GM10266 (cell line): ENCODE measurements at regions not wholly inside any gene's neighbourhood (a gene's known extent, or its start where the extent isn't known, plus 50 kb on each side); places are given as distances from the start of the nearest gene placed in this dataset.

Experiments
- DNase-seq: peaks from one replicate; pipeline ENCODE4 v3.0.0; 2012; ENCODE audit errors: extremely low spot score
- TF ChIP-seq, protein P1 (sequence below): IDR thresholded peaks from 2 replicates; pipeline ENCODE4 v1.5.1; 2012; ENCODE audit warnings: mild to moderate bottlenecking, low read depth; ENCODE audit not compliant: control insufficient read depth, insufficient read depth; ENCODE audit errors: missing control alignments

DNA sequence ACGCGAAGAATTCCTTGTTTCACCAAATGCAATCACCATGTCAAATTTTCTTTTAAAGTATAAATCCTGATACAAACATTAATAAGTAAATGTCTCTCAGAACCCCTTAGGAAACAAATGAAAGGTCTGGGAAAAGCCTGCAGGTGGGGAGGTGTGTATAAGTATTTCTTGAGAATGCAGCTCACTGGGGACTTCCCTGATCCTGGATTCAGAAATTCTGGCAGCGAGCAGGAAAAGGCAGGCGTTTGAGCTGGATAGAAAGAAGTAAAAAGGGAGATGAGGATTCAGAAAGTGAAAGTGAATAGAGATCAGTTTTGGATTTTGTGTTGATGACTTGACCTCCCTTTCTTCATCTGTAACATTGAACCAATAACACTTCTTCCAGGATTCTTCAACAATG, 68.3 kb upstream of the CTSC start:
- TF ChIP-seq, protein P1, sequence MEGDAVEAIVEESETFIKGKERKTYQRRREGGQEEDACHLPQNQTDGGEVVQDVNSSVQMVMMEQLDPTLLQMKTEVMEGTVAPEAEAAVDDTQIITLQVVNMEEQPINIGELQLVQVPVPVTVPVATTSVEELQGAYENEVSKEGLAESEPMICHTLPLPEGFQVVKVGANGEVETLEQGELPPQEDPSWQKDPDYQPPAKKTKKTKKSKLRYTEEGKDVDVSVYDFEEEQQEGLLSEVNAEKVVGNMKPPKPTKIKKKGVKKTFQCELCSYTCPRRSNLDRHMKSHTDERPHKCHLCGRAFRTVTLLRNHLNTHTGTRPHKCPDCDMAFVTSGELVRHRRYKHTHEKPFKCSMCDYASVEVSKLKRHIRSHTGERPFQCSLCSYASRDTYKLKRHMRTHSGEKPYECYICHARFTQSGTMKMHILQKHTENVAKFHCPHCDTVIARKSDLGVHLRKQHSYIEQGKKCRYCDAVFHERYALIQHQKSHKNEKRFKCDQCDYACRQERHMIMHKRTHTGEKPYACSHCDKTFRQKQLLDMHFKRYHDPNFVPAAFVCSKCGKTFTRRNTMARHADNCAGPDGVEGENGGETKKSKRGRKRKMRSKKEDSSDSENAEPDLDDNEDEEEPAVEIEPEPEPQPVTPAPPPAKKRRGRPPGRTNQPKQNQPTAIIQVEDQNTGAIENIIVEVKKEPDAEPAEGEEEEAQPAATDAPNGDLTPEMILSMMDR, result no peak
- DNase-seq, result no peak

- no peak for DNase-seq
- TF ChIP-seq, protein P1, result no peak
Measured at GRCh38 chr11:88404932-88405710, 67.6 kb upstream of the CTSC start.

DNA sequence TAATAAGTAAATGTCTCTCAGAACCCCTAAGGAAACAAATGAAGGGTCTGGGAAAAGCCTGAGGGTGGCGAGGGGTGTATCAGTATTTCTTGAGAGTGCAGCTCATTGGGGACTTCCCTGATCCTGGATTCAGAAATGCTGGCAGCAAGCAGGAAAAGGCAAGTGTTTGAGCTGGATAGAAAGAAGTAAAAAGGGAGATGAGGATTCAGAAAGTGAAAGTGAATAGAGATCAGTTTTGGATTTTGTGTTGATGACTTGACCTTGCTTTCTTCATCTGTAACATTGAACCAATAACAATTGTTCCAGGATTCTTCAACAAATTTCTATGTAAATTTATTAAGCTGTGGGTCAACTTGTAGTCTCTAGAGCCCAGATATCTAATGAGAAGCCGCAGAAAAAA, 66.9 kb upstream of the CTSC start:
- no peak for DNase-seq
- TF ChIP-seq, protein P1, result no peak

- DNase-seq, result no peak
- TF ChIP-seq, protein P1, result no peak
Measured at GRCh38 chr11:88402784-88403183, 65.2 kb upstream of the CTSC start.

DNA sequence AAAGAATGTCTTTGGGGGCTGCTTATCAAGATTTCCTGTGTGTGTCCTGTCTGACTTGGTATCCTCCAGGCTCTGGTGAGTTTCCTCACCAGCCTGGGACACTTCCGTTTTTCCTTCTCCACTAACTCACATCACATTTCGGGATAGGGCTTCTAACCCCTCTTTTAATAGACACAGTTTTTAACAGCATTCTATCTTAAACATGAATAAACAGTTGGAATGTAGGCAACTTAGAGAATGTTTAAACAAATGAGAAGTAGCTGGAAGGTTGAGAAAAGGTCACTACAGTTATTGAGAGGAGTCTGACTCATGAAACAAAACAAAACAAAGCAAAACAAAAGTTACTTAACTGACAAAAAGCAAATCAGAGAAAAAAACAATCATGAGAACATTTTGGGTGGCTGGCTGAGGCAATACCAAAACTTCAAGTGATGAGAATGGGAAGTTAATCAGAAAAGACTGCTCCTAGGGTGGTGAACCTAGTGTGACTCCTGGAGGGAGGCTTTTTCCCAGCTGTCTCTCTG, 64.7 kb upstream of the CTSC start:
- DNase-seq, result peak; percentile 12

GRCh38 chr11:88398791-88399570, 61.4 kb upstream of the CTSC start:
- no peak for DNase-seq
- TF ChIP-seq, protein P1, result no peak

More for the DNA sequence above, 64.7 kb upstream of the CTSC start:
- TF ChIP-seq, protein P1, result no peak
